ENCODE measurements at regions not wholly inside any gene's neighbourhood (a gene's known extent, or its start where the extent isn't known, plus 50 kb on each side); places are given as distances from the start of the nearest gene placed in this dataset.

GRCh38 chr11:112597286-112597790 lies 336.7 kb upstream of the PLET1 start:
- TF ChIP-seq POLR2AphosphoS5 (IDR thresholded peaks at IDR 0.05) = no peak
- TF ChIP-seq CTCF (IDR thresholded peaks at IDR 0.05) = no peak

Measured in transverse colon (tissue), 4 donors.